Lower lobe of right lung (tissue), 2 donors: ENCODE measurements at regions not wholly inside any gene's neighbourhood (a gene's known extent, or its start where the extent isn't known, plus 50 kb on each side); places are given as distances from the start of the nearest gene placed in this dataset.

ENCODE experiments used
- ATAC-seq, 2 donors: fragments of 200-7000 bp; cut with Tn5 transposase; one replicate each; pipeline ENCODE4 v1.9.1; 2020 to 2022; ENCODE audit warnings: mild to moderate bottlenecking in 2 of 2, moderate library complexity in 2 of 2
- DNase-seq: peaks from one replicate; pipeline ENCODE4 v3.0.0-alpha.2; 2020
- H3K27ac ChIP-seq: fragments of 200-600 bp; one replicate; pipeline ENCODE4 v1.8.0; 2022
- H3K27me3 ChIP-seq: fragments of 200-600 bp; one replicate; pipeline ENCODE4 v1.8.0; 2022; ENCODE audit warnings: low read depth
- H3K36me3 ChIP-seq: fragments of 200-600 bp; one replicate; pipeline ENCODE4 v1.8.0; 2022; ENCODE audit warnings: mild to moderate bottlenecking
- H3K4me1 ChIP-seq: fragments of 200-600 bp; one replicate; pipeline ENCODE4 v1.8.0; 2022
- H3K4me3 ChIP-seq: fragments of 200-600 bp; one replicate; pipeline ENCODE4 v1.8.0; 2022; ENCODE audit warnings: mild to moderate bottlenecking
- H3K9me3 ChIP-seq: fragments of 200-600 bp; one replicate; pipeline ENCODE4 v1.8.0; 2022
- CTCF ChIP-seq: fragments of 200-600 bp; IDR thresholded peaks from one replicate; pipeline ENCODE4 v1.8.0; 2022; ENCODE audit warnings: antibody characterized with exemption, mild to moderate bottlenecking
- intact Hi-C: fragments of 100-400 bp; cut with DNase I; formaldehyde crosslinking; loops from one replicate; pipeline ENCODE4 v1.11.0; 2022
- donor health status: DM: no; HTN: yes; CAD: no; lungs with severe emphysema.

GRCh38 chr13:34103854-34104253 lies 285.9 kb downstream of the RFC3 start:
- Histone ChIP-seq H3K27ac (no peak overlapping the region), H3K27me3 (no peaks in the 10 kb centered on the region), H3K36me3 (no peaks in the 10 kb centered on the region), H3K4me3 (no peak overlapping the region), H3K4me1 (no peaks in the 10 kb centered on the region), H3K9me3 (no peaks in the 10 kb centered on the region)
- no peak for DNase-seq
- intact Hi-C loops = no loop called here
- no peak for TF ChIP-seq CTCF
- peak; percentile 14 to 38 for ATAC-seq

GRCh38 chr13:34104853-34105252 lies 286.9 kb downstream of the RFC3 start:
- no peak overlapping the region for H3K4me3 ChIP-seq
- no peak overlapping the region for H3K27ac ChIP-seq
- ATAC-seq (no peak), DNase-seq (no peak)
- TF ChIP-seq CTCF = no peak
- no peaks in the 10 kb centered on the region for H3K27me3 ChIP-seq
- H3K4me1 ChIP-seq = no peaks in the 10 kb centered on the region
- no peaks in the 10 kb centered on the region for H3K9me3 ChIP-seq
- intact Hi-C loops = no loop called here
- H3K36me3 ChIP-seq = no peaks in the 10 kb centered on the region

GRCh38 chr13:34107806-34108205 lies 289.9 kb downstream of the RFC3 start:
- no peaks in the 10 kb centered on the region for H3K27me3 ChIP-seq
- H3K4me3 ChIP-seq = no peak overlapping the region
- TF ChIP-seq CTCF = no peak
- DNase-seq = no peak
- no peak for ATAC-seq
- no peaks in the 10 kb centered on the region for H3K9me3 ChIP-seq
- H3K27ac ChIP-seq = no peak overlapping the region
- no peaks in the 10 kb centered on the region for H3K4me1 ChIP-seq
- intact Hi-C loops = no loop called here
- H3K36me3 ChIP-seq = no peaks in the 10 kb centered on the region

GRCh38 chr13:34108410-34108809 lies 290.5 kb downstream of the RFC3 start:
- no peak overlapping the region for H3K4me3 ChIP-seq
- H3K27me3 ChIP-seq = no peaks in the 10 kb centered on the region
- H3K9me3 ChIP-seq = no peaks in the 10 kb centered on the region
- no peak overlapping the region for H3K27ac ChIP-seq
- DNase-seq = no peak
- intact Hi-C loops = no loop called here
- no peak for TF ChIP-seq CTCF
- no peaks in the 10 kb centered on the region for H3K36me3 ChIP-seq
- no peak for ATAC-seq
- H3K4me1 ChIP-seq = no peaks in the 10 kb centered on the region

GRCh38 chr13:34114581-34114980 lies 296.6 kb downstream of the RFC3 start:
- TF ChIP-seq CTCF = no peak
- no peak overlapping the region for H3K27ac ChIP-seq
- DNase-seq = no peak
- ATAC-seq = no peak
- intact Hi-C loops = no loop called here
- no peaks in the 10 kb centered on the region for H3K4me1 ChIP-seq
- no peaks in the 10 kb centered on the region for H3K36me3 ChIP-seq
- no peak overlapping the region for H3K4me3 ChIP-seq
- H3K27me3 ChIP-seq = no peaks in the 10 kb centered on the region
- H3K9me3 ChIP-seq = no peaks in the 10 kb centered on the region

- Histone ChIP-seq H3K36me3 (no peaks in the 10 kb centered on the region), H3K27me3 (no peaks in the 10 kb centered on the region), H3K4me1 (no peaks in the 10 kb centered on the region), H3K9me3 (no peaks in the 10 kb centered on the region), H3K4me3 (no peak overlapping the region), H3K27ac (no peak overlapping the region)
- no peak for TF ChIP-seq CTCF
- DNase-seq (no peak), ATAC-seq (no peak)
- intact Hi-C loops = no loop called here
Measured at GRCh38 chr13:34116651-34117050, 298.7 kb downstream of the RFC3 start.
